ENCODE measurements at regions not wholly inside any gene's neighbourhood (a gene's known extent, or its start where the extent isn't known, plus 50 kb on each side); places are given as distances from the start of the nearest gene placed in this dataset.

DNA sequence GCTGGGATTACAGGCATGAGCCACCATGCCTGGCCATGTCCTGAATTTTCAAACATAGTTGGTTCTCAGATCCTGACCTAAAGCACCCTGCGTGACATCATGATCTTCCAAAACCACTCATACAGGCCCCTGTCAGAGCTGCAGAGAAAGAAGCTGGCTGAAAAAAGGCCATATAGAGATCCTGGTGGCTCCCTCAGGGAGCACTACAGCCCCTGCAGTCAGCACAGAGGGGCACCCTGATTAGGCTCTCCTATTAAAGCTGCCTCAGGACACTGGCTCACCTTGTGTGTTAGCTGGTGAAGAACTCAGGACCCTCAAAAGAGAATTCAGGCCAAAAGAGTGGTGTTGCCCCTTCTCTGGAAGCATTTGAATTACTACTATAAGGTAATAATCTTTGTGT lies 249.7 kb upstream of the MCTP2 start:
- no peaks in the 10 kb centered on the region for H3K36me3 Mint-ChIP-seq
- H3K27me3 Mint-ChIP-seq, result peaks cover 2% of the 10 kb centered on the region
- no peak overlapping the region for H3K27ac Mint-ChIP-seq
- H3K4me1 Mint-ChIP-seq, result peaks cover 10% of the 10 kb centered on the region
- no peak overlapping the region for H3K4me3 Mint-ChIP-seq
- H3K9me3 Mint-ChIP-seq, result no peaks in the 10 kb centered on the region

DNA sequence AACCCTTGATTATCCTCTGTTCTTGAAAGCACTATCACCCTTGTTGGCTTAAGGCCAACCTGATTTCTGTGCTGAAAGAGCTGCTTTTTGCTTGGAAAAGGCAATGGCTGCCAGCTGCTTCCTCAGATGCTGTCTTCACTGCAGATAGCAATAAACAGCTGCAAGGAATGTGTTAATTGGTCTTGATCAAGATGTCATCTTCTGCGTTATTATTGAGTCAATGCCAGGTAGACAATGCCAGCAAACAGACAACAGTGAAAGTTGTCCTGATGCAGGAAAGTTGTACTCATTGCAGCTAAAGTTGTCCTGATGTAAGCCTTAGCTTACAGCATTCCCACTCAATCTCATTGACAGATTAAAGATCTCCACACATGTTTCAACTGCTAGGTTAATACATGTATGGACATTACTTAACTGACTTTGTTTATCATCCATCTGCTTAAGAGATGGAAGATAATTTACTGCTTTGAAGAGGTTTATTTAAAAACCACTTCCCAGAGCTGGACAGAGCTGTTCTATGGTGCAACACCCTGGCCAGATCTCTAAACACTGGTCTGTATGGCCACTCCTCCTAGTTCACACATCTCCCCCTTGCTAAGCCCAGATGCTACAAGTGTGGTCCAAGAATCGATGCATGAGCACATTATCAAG lies 251.0 kb upstream of the MCTP2 start:
- Mint-ChIP-seq H3K27me3 (peaks cover 2% of the 10 kb centered on the region), H3K36me3 (no peaks in the 10 kb centered on the region), H3K4me1 (no peaks in the 10 kb centered on the region), H3K9me3 (no peaks in the 10 kb centered on the region), H3K27ac (no peak overlapping the region), H3K4me3 (no peak overlapping the region)

DNA sequence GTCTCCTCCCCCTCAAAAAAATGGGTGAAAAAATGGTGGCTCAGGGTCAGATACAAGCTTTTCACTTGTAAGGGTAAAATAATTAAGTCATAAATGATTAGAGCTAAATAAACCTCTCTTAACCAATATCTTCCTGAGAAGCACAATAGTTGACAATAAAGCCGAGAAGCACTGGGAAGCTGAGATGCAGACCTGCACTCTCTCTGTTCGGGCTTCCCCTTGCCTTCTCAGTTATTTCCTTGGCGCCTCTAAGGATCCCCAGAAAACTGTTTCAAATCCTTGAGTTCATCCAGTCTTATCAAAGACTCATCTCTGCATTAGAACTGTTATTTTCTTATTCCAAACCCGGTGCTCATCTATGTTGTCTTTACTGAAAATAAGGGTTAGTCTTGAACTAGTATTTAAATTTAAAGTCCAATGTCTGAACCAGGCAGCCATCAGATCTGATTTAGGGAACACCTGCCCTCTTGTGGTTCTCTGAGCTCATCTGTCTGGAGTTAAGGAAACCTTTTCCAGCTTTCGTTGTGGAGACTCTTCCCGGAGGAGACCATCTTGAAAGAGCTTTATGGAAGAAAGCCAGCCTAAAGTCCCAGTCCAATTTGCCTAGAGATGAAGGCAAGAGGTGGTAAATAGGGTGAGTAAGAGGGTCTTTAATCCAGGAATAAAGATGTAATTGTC lies 256.4 kb upstream of the MCTP2 start:
- H3K27me3 Mint-ChIP-seq, result peaks cover 4% of the 10 kb centered on the region
- no peaks in the 10 kb centered on the region for H3K4me1 Mint-ChIP-seq
- no peaks in the 10 kb centered on the region for H3K36me3 Mint-ChIP-seq
- H3K4me3 Mint-ChIP-seq, result no peak overlapping the region
- no peaks in the 10 kb centered on the region for H3K9me3 Mint-ChIP-seq
- H3K27ac Mint-ChIP-seq, result no peak overlapping the region

DNA sequence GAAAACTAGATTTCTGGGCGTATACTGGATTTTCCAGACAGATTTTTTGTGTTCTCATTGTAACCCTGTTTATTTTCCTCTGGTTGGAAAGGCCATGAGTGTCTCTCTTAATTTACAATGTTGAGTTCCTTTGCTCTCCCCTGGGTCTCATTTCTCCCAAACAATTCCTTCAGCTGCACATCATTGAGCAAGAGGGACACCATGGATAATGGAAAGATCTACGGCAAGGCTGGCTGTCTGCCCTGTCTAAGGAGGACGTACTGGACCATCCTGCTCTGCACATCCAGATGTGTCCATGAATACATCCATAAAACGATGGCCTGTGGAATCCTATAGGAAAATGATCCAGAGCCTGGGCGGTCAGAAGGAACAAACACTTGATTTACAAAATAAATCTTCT lies 258.1 kb upstream of the MCTP2 start:
- Mint-ChIP-seq H3K27ac (no peak overlapping the region), H3K4me1 (no peaks in the 10 kb centered on the region), H3K27me3 (peaks cover 5% of the 10 kb centered on the region), H3K9me3 (no peaks in the 10 kb centered on the region), H3K36me3 (no peaks in the 10 kb centered on the region), H3K4me3 (no peak overlapping the region)

DNA sequence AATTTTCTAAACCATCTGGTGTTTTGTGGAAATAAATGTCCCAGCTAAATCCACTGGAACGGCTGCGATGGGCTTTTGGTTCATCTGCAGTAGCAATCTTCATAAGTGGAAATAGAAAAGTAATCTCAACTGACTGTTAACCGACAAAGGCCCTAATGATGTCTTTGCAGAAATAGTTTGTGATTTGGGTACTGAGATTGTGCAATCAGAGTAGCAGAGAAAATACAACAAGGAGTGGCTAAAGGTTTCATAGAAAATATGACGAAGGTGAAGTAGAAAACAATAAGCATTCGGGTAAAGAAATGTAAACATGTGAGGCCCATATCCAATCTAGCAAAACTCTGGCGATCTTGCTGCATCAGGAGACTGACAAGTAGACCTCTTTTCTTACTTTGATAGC lies 262.6 kb upstream of the MCTP2 start:
- no peaks in the 10 kb centered on the region for H3K36me3 Mint-ChIP-seq
- H3K4me3 Mint-ChIP-seq, result no peak overlapping the region
- H3K27ac Mint-ChIP-seq, result no peak overlapping the region
- H3K27me3 Mint-ChIP-seq, result peaks cover 2% of the 10 kb centered on the region
- no peaks in the 10 kb centered on the region for H3K9me3 Mint-ChIP-seq
- H3K4me1 Mint-ChIP-seq, result no peaks in the 10 kb centered on the region

DNA sequence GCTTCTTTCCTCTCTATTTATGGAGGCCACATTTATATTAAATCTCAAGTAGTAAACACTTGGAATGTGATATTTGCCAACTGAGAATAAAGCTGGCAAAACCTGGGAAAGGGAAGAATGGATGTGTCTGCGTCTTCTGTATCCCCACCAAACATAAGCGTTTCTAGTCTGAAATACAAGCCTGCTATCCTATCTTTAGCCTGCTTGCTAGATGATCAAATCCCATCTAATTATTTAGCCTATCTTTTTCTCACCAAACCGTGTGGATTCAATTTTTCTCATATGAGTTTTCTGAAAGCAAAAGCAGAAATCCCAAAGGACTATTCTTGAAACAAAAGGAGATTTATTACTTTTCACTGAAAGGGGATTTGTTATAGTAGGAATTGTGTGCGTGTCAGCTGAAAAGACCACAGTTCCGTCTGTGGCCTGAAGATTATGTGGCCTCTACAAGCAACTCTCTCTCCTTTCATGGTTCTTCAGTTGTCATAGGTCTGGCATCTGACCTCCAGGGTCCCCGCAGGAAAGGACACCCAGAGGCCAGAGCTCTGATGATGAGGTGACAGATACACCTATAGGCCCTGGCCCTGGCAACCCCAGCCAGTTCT lies 266.0 kb upstream of the MCTP2 start:
- Mint-ChIP-seq H3K36me3 (no peaks in the 10 kb centered on the region), H3K27ac (no peak overlapping the region), H3K4me1 (no peaks in the 10 kb centered on the region), H3K27me3 (peaks cover 13% of the 10 kb centered on the region), H3K9me3 (no peaks in the 10 kb centered on the region), H3K4me3 (no peak overlapping the region)

DNA sequence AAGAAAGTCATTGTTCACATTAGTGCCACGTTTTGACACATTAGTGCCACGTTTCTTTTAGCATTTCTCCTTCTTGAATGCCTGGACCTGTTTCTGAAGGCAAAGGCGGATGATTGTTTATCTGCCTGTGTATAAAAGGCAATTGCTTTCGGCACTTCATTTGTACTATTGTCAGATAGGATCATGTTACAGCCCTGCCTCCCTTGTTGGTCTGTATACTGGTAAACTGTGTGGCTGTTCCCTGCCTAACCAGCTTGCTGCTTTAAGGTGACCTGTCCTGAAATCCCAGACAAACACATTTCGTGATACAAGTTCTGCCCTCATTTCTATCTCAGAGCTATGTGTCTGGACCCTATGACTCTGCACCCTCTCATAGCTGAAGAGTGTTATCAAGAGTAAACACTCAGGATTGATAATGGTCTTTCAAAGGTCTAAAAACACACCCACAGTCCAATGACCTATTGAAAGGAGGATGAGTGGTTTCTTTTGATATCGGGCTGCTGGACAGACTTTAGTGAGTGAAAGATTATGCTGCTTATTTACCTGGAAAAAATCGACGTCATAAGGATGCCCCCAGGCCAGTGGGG lies 276.3 kb upstream of the MCTP2 start:
- Mint-ChIP-seq H3K9me3 (no peaks in the 10 kb centered on the region), H3K36me3 (no peaks in the 10 kb centered on the region), H3K4me1 (no peaks in the 10 kb centered on the region), H3K27ac (no peak overlapping the region), H3K27me3 (peaks cover 1% of the 10 kb centered on the region), H3K4me3 (no peak overlapping the region)

DNA sequence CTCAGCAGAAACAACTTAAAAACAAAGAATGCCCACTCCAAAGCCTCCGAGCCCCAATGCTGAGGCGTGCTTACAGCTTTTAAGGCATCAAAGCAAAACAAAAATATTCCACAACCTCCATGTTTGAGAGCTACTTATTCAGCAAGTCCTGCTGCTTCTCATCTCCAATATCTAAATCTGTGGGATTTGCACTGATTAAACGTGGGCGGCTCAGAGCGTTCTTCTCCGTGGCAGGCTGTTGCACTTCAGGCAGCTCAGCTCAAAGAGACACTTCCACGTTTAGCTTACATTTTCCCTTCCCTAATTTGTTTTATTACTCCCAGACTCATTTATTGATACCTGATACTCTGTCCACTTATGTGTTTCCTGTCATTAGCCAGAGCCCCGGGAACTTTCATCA lies 282.6 kb upstream of the MCTP2 start:
- no peaks in the 10 kb centered on the region for H3K4me1 Mint-ChIP-seq
- no peaks in the 10 kb centered on the region for H3K36me3 Mint-ChIP-seq
- no peak overlapping the region for H3K4me3 Mint-ChIP-seq
- no peak overlapping the region for H3K27ac Mint-ChIP-seq
- H3K9me3 Mint-ChIP-seq, result peaks cover 5% of the 10 kb centered on the region
- no peaks in the 10 kb centered on the region for H3K27me3 Mint-ChIP-seq

DNA sequence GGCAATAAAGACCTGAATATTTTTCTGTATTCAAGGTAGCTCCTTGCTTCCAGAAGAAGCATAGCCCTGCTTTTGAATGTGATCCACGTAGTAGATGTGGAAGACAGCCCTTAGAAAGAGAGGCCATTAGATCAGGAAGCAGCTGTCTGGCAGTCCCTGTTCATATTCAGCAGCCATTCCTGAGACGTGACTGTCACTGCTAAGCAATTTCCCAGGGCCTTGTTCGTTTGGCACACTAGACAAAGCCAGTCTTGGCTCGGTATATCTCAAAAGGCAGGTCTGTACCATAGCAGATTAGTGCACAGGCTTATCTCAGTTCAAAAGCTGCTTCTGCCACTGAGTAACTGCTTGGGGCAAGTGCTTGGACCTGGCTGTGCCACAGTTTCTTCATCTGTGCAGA lies 287.8 kb upstream of the MCTP2 start:
- H3K27me3 Mint-ChIP-seq, result peaks cover 1% of the 10 kb centered on the region
- H3K36me3 Mint-ChIP-seq, result no peaks in the 10 kb centered on the region
- peaks cover 5% of the 10 kb centered on the region for H3K9me3 Mint-ChIP-seq
- H3K4me1 Mint-ChIP-seq, result no peaks in the 10 kb centered on the region
- no peak overlapping the region for H3K27ac Mint-ChIP-seq
- no peak overlapping the region for H3K4me3 Mint-ChIP-seq

DNA sequence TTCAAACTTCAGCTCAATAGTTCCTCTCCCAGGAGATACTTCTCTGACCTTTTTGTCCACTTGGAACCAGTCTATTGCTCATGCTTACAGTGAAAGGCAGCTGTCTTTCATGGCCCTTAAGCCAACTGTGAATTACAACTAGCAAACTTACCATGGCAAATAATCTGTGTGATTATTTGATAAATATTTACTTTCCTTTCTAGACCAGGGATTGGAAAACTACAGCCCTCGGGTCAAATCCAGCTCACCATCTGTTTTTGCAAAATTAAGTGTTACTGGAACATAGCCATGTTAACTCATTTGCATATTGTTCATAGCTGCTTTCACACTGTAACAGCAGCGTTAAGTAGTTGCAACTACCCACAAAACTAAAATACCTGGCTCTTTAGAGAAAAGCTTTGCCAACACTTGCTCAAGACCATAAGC lies 289.1 kb upstream of the MCTP2 start:
- Mint-ChIP-seq H3K9me3 (peaks cover 5% of the 10 kb centered on the region), H3K27ac (no peak overlapping the region), H3K4me3 (no peak overlapping the region), H3K27me3 (peaks cover 3% of the 10 kb centered on the region), H3K36me3 (no peaks in the 10 kb centered on the region), H3K4me1 (no peaks in the 10 kb centered on the region)

DNA sequence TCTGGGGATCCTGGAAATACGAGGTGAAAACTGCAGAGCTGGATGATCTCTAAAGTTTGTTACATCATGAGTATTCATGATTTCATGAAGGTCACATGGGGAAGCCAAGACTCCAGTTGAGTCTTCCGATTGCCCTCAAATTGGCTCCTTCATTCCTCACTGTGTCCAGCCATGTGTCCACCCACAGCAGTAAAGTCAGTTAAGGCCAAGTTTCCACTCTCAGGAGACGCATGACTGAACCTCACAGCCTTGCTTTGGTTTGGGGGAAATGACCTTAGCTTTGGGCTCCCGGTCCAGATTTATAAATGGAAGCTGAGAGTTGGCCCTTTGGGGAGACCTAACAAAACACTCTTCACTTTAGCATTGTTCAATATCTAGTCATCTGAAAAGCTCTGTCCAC lies 289.7 kb upstream of the MCTP2 start:
- H3K27ac Mint-ChIP-seq, result no peak overlapping the region
- no peak overlapping the region for H3K4me3 Mint-ChIP-seq
- peaks cover 5% of the 10 kb centered on the region for H3K9me3 Mint-ChIP-seq
- H3K36me3 Mint-ChIP-seq, result no peaks in the 10 kb centered on the region
- H3K27me3 Mint-ChIP-seq, result peaks cover 4% of the 10 kb centered on the region
- no peaks in the 10 kb centered on the region for H3K4me1 Mint-ChIP-seq

DNA sequence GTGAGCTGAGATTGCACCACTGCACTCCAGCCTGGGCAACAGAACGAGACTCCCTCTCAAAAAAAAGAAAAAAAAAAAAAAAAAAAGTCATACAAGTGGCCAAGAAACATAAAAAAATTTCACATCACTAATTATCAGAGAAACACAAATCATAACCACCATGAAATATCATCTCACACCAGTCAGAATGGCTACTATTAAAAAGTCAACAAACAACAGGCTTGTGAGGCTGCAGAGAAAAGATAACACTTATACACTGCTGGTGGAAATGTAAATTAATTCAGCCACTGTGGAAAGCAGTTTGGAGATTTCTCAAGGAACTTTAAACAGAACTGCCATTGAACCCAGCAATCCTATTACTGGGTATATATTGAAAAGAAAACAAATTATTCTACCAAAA lies 291.1 kb upstream of the MCTP2 start:
- no peaks in the 10 kb centered on the region for H3K36me3 Mint-ChIP-seq
- peaks cover 5% of the 10 kb centered on the region for H3K9me3 Mint-ChIP-seq
- H3K27ac Mint-ChIP-seq, result no peak overlapping the region
- peaks cover 4% of the 10 kb centered on the region for H3K27me3 Mint-ChIP-seq
- H3K4me1 Mint-ChIP-seq, result no peaks in the 10 kb centered on the region
- H3K4me3 Mint-ChIP-seq, result no peak overlapping the region

DNA sequence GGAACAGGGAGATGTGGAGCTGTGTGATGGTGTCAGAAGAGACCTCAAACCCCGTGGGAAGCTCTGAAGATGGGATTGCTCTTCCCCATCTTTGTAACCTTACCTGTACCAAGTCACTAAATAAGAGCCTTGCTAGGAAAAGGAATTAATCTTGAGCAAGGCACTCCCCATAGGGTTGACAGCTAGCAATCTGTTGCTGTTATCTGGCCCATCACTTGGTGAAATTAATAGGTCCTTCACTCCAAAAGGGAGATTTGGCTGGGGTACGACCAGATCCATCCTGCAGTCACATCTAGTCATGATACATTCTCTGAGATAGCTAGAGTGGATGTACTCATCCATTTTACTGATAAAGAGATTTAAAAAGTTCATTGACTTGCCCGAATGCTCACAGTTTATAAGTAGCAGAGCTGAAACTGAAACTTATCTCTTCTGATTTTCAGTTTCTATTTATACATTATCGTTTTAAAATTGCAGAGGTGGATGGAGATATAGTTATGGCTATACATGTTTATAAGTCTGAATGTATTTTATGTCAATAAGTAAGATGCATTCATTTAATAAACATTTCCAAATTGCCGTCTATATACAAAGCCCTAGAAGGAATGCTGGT lies 299.1 kb upstream of the MCTP2 start:
- Mint-ChIP-seq H3K27ac (peak overlapping the region; percentile 48), H3K4me1 (peaks cover 6% of the 10 kb centered on the region), H3K27me3 (peaks cover 17% of the 10 kb centered on the region)

DNA sequence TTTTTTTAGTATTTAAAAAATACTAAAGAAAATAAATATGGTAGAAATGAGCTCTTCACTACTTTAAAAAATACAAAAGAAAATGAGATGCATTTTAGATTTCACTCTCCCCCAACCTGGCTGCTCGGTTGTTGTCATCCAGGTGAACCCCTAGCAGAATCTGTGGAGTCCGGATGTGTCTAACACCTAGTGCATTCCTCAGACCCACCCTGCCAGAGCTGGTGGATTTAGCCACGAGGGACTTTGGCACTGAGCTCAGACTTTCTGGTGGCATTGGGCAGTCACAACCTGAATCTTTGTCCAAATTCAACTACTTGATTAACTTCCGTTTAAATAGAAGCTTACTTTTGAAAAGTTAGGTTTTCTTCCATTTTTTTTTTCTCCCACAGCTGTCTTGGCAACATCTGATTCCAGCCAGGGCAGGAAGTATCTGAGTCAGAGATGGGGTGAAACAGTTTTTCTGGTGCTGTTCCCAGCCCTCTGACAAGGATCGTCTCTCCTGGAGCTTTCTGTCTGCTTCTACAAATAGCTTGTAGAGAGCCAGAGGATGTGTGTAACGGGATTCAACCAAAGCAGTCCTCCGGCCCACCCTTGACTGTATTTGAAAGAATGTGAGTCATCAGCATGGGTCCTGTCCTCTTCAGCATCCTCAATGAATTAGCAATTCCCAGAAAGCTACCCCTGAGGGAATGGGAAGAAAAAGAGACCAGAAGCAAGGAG lies 301.8 kb upstream of the MCTP2 start:
- H3K27me3 Mint-ChIP-seq, result peaks cover 16% of the 10 kb centered on the region
- peaks cover 6% of the 10 kb centered on the region for H3K4me1 Mint-ChIP-seq
- no peaks in the 10 kb centered on the region for H3K36me3 Mint-ChIP-seq
- no peaks in the 10 kb centered on the region for H3K9me3 Mint-ChIP-seq
- no peak overlapping the region for H3K27ac Mint-ChIP-seq
- no peak overlapping the region for H3K4me3 Mint-ChIP-seq

More for the DNA sequence above, 299.1 kb upstream of the MCTP2 start:
- Mint-ChIP-seq H3K4me3 (no peak overlapping the region), H3K36me3 (no peaks in the 10 kb centered on the region), H3K9me3 (no peaks in the 10 kb centered on the region)

DNA sequence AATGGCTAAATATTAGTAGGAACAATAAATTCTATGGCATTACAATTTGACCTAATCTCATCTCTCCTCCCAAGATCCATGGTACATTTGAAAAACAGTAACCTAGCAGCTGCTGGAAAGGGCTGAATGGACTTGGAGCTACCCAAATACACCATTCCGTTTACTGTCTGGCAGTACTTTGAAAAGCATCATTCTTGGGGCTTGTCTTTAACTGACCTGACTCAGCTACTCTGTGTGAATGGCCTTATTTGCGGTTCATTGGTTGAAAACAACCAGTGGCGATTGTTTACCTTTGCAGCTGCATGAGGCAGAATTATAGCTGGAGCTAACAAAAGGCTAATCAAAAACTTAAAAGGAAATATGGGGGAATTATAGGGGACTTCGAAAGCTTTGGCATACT lies 311.2 kb upstream of the MCTP2 start:
- no peak overlapping the region for H3K27ac Mint-ChIP-seq
- no peaks in the 10 kb centered on the region for H3K36me3 Mint-ChIP-seq
- no peak overlapping the region for H3K4me3 Mint-ChIP-seq
- H3K4me1 Mint-ChIP-seq, result no peaks in the 10 kb centered on the region
- H3K27me3 Mint-ChIP-seq, result no peaks in the 10 kb centered on the region
- peaks cover 6% of the 10 kb centered on the region for H3K9me3 Mint-ChIP-seq
